Panc1 (cell line): ENCODE measurements at regions not wholly inside any gene's neighbourhood (a gene's known extent, or its start where the extent isn't known, plus 50 kb on each side); places are given as distances from the start of the nearest gene placed in this dataset.

ENCODE experiments used
- ATAC-seq: fragments of 200-7000 bp; cut with Tn5 transposase; 2 replicates; pipeline ENCODE4 v1.9.1; 2020; ENCODE audit warnings: mild to moderate bottlenecking, moderate library complexity
- BruUV-seq: library from RNA; stranded (reverse); fragments of 400-500 nt; replicated peaks from 2 replicates; lab custom pipeline; 2021; lab: Mats Ljungman, UMichigan
- CTCF ChIA-PET: fragments of 300-600 bp; sonication (Branson Sonifier 250); formaldehyde crosslinking; loops from one replicate; lab custom pipeline; 2022; ENCODE audit warnings: antibody characterized with exemption; lab: Charles Lee
- POLR2A ChIA-PET: fragments of 300-600 bp; sonication (Branson Sonifier 250); formaldehyde crosslinking; loops from one replicate; lab custom pipeline; 2022; ENCODE audit warnings: antibody characterized with exemption; lab: Charles Lee
- DNase-seq: peaks from one replicate; pipeline ENCODE4 v3.0.0-alpha.2; 2010; ENCODE audit warnings: low read depth, low spot score
- H3K27ac ChIP-seq: 2 replicates; pipeline ENCODE4 v1.5.1; 2011; ENCODE audit warnings: mild to moderate bottlenecking, low read length, inconsistent platforms
- H3K27me3 ChIP-seq: fragments of 200-500 bp; sonication (Bioruptor generic); 2 replicates; pipeline ENCODE4 v1.6.0; 2014; ENCODE audit warnings: low read length, inconsistent platforms; ENCODE audit not compliant: control insufficient read depth, insufficient read depth
- H3K36me3 ChIP-seq: fragments of 200-500 bp; sonication (Bioruptor generic); 2 replicates; pipeline ENCODE4 v1.5.1; 2014; ENCODE audit warnings: inconsistent platforms, mild to moderate bottlenecking, low read length, moderate library complexity; ENCODE audit not compliant: control insufficient read depth, insufficient read depth
- H3K4me1 ChIP-seq: 2 replicates; pipeline ENCODE4 v1.5.1; 2011; ENCODE audit warnings: inconsistent platforms, mild to moderate bottlenecking, low read length, moderate library complexity; ENCODE audit not compliant: control insufficient read depth, insufficient read depth
- H3K4me3 ChIP-seq, 2 experiments: 2 replicates each; pipeline ENCODE4 v1.5.1; 2011 to 2012; ENCODE audit warnings: low read depth in 2 of 2, low read length in 2 of 2, mild to moderate bottlenecking in 2 of 2, inconsistent platforms in 1 of 2, moderate library complexity in 1 of 2
- H3K9me3 ChIP-seq: fragments of 200-500 bp; sonication (Bioruptor generic); 2 replicates; pipeline ENCODE4 v1.5.1; 2014; ENCODE audit warnings: low read depth, mild to moderate bottlenecking, inconsistent platforms, low read length, moderate library complexity; ENCODE audit not compliant: control insufficient read depth, insufficient read depth
- POLR2AphosphoS5 ChIP-seq: IDR thresholded peaks from 2 replicates; pipeline ENCODE4 v1.6.1; 2012; ENCODE audit warnings: mild to moderate bottlenecking, low read depth, low read length, moderate library complexity
- SIN3A ChIP-seq: IDR thresholded peaks from 2 replicates; pipeline ENCODE4 v1.6.1; 2012; ENCODE audit warnings: low read depth, mild to moderate bottlenecking, low read length, moderate library complexity, borderline replicate concordance; ENCODE audit not compliant: insufficient read depth
- TCF7L2 ChIP-seq: IDR thresholded peaks from 2 replicates; pipeline ENCODE4 v1.6.1; 2011; ENCODE audit warnings: mild to moderate bottlenecking, low read depth, low read length, inconsistent platforms
- in situ Hi-C: cut with HindIII; loops from 2 replicates; pipeline ENCODE4 v1.10.0; 2016; ENCODE audit warnings: low sequenced_read_pairs, low pct_unique_long_range_greater_than_20kb
- intact Hi-C: fragments of 100-400 bp; cut with micrococcal nuclease; formaldehyde crosslinking; loops from one replicate; pipeline ENCODE4 v1.10.0; 2022; ENCODE audit not compliant: unreplicated experiment
- TF ChIP-seq, protein P1 (sequence below): fragments of 450-650 bp; IDR thresholded peaks from 2 replicates; pipeline ENCODE4 v1.5.1; 2017; ENCODE audit warnings: mild to moderate bottlenecking
- TF ChIP-seq, protein P2 (sequence below), 2 experiments: IDR thresholded peaks; 2 replicates each; pipeline ENCODE4 v1.6.1; 2011 to 2012; ENCODE audit warnings: low read depth in 2 of 2, control low read depth in 1 of 2, low read length in 1 of 2, mild to moderate bottlenecking in 1 of 2, moderate library complexity in 1 of 2; ENCODE audit not compliant: insufficient read depth in 1 of 2

- TF ChIP-seq TCF7L2, result no peak
- no peak for TF ChIP-seq POLR2AphosphoS5
- TF ChIP-seq SIN3A, result no peak
- TF ChIP-seq, protein P1, sequence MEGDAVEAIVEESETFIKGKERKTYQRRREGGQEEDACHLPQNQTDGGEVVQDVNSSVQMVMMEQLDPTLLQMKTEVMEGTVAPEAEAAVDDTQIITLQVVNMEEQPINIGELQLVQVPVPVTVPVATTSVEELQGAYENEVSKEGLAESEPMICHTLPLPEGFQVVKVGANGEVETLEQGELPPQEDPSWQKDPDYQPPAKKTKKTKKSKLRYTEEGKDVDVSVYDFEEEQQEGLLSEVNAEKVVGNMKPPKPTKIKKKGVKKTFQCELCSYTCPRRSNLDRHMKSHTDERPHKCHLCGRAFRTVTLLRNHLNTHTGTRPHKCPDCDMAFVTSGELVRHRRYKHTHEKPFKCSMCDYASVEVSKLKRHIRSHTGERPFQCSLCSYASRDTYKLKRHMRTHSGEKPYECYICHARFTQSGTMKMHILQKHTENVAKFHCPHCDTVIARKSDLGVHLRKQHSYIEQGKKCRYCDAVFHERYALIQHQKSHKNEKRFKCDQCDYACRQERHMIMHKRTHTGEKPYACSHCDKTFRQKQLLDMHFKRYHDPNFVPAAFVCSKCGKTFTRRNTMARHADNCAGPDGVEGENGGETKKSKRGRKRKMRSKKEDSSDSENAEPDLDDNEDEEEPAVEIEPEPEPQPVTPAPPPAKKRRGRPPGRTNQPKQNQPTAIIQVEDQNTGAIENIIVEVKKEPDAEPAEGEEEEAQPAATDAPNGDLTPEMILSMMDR, result no peak
- TF ChIP-seq, protein P2, sequence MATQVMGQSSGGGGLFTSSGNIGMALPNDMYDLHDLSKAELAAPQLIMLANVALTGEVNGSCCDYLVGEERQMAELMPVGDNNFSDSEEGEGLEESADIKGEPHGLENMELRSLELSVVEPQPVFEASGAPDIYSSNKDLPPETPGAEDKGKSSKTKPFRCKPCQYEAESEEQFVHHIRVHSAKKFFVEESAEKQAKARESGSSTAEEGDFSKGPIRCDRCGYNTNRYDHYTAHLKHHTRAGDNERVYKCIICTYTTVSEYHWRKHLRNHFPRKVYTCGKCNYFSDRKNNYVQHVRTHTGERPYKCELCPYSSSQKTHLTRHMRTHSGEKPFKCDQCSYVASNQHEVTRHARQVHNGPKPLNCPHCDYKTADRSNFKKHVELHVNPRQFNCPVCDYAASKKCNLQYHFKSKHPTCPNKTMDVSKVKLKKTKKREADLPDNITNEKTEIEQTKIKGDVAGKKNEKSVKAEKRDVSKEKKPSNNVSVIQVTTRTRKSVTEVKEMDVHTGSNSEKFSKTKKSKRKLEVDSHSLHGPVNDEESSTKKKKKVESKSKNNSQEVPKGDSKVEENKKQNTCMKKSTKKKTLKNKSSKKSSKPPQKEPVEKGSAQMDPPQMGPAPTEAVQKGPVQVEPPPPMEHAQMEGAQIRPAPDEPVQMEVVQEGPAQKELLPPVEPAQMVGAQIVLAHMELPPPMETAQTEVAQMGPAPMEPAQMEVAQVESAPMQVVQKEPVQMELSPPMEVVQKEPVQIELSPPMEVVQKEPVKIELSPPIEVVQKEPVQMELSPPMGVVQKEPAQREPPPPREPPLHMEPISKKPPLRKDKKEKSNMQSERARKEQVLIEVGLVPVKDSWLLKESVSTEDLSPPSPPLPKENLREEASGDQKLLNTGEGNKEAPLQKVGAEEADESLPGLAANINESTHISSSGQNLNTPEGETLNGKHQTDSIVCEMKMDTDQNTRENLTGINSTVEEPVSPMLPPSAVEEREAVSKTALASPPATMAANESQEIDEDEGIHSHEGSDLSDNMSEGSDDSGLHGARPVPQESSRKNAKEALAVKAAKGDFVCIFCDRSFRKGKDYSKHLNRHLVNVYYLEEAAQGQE (IDR thresholded peaks at IDR 0.05; ENCODE audit: insufficient read depth in 1 of 2, low read depth in 2 of 2, low read length in 1 of 2), result no peak
- ATAC-seq (no peak), DNase-seq (no peak)
- in situ Hi-C loops, result no loop called here
- no peak overlapping the region for H3K27ac ChIP-seq
- no peaks in the 10 kb centered on the region for H3K4me1 ChIP-seq
- intact Hi-C loops, result no loop called here
- no peaks in the 10 kb centered on the region for H3K9me3 ChIP-seq
- ChIA-PET POLR2A (no interaction called here), CTCF (no interaction called here)
- H3K27me3 ChIP-seq, result no peaks in the 10 kb centered on the region
- no peak overlapping the region for H3K4me3 ChIP-seq
- no peaks in the 10 kb centered on the region for H3K36me3 ChIP-seq
- BruUV-seq, result no TSS peak
Observed at GRCh38 chr9:20009606-20010005, 220.8 kb upstream of the SLC24A2 start.

DNA sequence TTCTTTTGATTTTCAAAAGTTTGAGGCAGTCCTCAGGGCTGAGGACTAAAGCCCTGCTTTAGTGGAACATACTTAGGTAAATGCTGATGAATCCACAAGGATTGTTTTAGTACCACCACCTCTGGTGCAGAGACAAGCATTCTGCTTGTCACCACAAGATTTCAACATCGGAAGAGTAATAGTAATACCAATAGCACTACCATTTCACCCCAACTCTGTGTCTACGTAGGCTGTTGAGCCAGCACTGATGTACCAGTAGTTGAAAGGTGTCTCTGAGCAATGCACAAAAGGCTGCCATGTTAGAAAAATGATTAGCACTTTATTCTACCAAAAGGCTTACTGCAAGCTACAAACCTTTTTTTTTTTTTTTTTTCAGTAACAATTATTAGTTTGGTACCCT is 213.2 kb upstream of the SLC24A2 start:
- intact Hi-C loops (no loop called here), in situ Hi-C loops (no loop called here)
- Histone ChIP-seq H3K4me3 (no peak overlapping the region), H3K4me1 (no peaks in the 10 kb centered on the region), H3K27me3 (no peaks in the 10 kb centered on the region), H3K36me3 (no peaks in the 10 kb centered on the region), H3K27ac (no peak overlapping the region), H3K9me3 (no peaks in the 10 kb centered on the region)
- ATAC-seq (no peak), DNase-seq (no peak)
- POLR2A ChIA-PET, result no interaction called here
- CTCF ChIA-PET, result no interaction called here
- no TSS peak for BruUV-seq
- TF ChIP-seq, protein P1, result no peak
- TF ChIP-seq, protein P2 (IDR thresholded peaks at IDR 0.05; ENCODE audit: insufficient read depth in 1 of 2, low read depth in 2 of 2, low read length in 1 of 2), result no peak
- TF ChIP-seq TCF7L2 (no peak), POLR2AphosphoS5 (no peak), SIN3A (no peak)
